Hematopoietic multipotent progenitor cell treated with erythropoietin and hydrocortisone succinate and interleukin-3 and kit ligand, for 15 days (in vitro differentiated cells): ENCODE measurements at regions not wholly inside any gene's neighbourhood (a gene's known extent, or its start where the extent isn't known, plus 50 kb on each side); places are given as distances from the start of the nearest gene placed in this dataset.
"Not testable (repeated sequence)": the region's sequence is repeated elsewhere in the genome, so short reads cannot be mapped to it uniquely, and the experiment has no call there.

Experiments used
- DNase-seq: peaks from one replicate; pipeline ENCODE4 v3.0.0-alpha.2; 2015; ENCODE audit warnings: low spot score

DNA sequence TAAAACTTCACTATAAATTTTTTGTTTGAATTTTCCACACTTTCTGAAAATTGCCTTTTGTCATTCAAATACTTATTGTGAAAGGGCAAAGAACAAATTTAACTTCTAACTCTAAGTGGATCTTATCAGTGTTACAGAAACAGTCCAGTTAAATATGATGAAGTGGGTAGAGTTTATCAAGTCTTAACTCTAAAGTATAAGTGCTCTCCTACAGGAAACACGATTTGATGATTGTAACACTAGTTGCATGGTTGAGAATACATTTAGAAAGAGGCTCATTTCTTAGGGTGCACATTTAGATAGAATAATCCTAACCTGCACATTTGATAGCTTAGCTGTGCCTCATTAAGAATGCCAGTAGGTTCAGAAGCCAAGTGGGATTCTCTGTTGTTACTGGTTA lies 838.3 kb upstream of the ATXN7L3B start:
- no peak for DNase-seq

DNA sequence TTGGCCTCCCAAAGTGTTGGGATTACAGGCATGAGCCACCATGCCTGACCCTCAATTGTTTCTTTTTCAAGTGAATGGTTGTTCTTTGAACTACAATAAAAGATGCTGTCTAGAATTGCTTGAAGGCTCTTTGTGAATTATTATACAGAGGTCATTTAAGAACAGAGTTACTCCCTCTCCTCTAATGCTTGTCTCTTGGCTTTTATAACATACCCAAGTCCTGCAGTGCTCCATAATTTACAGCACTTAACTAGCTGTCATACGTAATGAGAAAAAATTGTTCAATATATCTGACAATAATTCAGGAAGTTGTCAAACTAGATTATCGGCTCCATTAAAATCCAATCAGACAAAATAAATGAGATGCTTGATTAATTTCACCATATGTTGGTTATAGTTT lies 823.0 kb upstream of the ATXN7L3B start:
- DNase-seq, result no peak

DNA sequence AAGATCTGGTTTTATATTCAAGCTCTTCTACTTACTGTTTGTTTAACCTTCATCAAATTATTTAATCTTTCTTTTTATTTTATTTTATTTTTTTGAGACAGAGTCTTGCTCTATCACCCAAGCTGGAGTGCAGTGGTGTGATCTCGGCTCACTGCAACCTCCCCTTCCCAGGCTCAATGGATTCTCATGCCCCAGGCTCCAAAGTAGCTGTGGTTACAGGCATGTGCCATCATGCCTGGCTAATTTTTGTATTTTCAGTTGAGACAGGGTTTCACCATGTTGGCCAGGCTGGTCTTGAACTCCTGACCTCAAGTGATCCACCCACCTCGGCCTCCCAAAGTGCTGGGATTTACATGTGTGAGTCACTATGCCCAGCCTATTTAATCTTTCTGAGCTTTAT lies 821.5 kb upstream of the ATXN7L3B start:
- not testable (repeated sequence) for DNase-seq

DNA sequence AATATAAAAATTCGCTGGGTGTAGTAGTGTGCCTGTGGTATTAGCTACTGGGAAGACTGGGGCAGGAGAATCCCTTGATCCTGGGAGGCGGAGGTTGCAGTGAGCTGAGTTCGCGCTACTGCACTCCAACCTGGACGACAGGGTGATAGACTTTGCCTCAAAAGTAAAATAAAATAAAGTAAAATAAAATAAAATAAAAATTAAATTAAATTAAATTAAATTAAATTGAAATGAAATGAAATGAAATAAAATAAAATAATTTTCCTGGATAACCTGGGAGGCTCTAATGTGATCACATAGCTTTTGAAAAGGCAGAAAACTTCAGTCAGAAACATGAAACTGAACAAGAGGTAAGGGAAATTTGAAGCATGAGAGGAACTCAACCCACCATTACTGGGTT lies 818.4 kb upstream of the ATXN7L3B start:
- DNase-seq, result no peak

DNA sequence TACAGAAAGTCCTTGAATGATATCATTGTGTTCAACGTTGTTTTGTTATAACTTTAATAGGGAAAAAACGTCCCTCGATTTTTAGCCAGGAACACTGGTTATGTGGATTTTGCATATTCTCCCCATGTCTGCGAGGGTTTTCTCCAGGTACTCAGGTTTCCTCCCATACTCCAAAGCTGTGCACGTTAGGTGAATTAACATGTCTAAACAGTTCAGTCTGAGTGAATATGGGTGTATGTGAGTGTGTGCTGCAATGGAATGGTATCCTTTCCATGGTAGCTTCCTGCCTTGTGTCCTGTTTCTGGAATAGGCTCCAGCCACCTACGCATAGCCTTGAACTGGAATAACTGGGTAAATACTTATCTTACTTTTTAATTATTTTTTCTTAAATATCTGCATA lies 810.8 kb upstream of the ATXN7L3B start:
- no peak for DNase-seq

DNA sequence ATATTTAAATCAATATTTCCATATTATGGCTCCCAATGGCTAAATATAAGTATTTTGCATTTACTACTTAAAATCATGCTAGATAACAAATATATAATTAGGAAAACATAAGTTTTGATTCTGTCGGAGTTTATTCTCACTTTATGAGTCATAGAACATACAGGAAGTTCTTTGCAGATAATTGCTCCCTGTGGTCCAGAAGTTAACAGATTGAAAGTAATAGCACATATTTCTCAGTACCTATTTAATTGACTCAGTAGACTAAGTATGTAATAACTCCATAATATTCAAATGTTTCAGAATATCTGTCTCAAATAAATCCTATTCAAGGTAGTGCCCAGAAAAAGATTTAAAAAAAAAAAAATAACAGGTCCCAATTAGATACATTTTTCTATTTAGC lies 806.0 kb upstream of the ATXN7L3B start:
- DNase-seq, result no peak

DNA sequence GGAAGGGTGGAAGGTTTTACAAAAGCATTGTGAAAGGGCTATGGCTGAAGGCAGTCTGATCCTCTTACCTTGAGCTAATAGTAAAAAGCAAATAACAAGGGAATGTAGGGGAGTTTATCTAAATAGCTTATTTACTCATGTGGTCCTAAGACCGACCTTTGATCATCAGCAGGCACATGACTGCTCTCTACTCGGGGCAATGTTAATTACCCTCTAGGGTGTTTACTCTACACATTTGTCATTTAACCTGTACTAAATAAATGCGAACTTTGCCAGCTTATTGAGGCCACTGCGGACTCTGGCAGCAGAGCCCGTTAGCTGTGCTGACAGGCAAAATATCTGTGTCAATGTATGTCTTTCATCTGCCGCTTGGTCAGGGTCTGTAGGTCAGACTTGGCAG lies 768.3 kb upstream of the ATXN7L3B start:
- DNase-seq, result no peak

DNA sequence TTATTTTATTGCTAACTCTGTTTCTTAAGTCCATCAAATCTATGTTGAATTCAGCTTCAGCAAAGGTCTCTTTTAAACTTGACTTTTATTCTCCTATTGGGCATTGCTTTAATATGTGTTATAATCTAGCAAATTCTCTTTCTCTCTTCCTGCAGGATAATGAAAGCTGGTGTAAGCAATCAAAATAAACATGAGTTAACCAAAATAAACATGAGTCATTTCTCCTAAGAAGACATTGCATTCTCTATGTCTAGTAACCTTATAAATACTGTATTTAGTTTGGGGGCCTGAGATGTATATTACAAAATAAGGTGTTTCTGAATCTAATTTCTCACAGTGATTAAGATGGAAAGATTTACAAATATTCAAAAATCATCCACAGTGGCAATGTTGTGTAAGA lies 739.1 kb upstream of the ATXN7L3B start:
- DNase-seq, result no peak

DNA sequence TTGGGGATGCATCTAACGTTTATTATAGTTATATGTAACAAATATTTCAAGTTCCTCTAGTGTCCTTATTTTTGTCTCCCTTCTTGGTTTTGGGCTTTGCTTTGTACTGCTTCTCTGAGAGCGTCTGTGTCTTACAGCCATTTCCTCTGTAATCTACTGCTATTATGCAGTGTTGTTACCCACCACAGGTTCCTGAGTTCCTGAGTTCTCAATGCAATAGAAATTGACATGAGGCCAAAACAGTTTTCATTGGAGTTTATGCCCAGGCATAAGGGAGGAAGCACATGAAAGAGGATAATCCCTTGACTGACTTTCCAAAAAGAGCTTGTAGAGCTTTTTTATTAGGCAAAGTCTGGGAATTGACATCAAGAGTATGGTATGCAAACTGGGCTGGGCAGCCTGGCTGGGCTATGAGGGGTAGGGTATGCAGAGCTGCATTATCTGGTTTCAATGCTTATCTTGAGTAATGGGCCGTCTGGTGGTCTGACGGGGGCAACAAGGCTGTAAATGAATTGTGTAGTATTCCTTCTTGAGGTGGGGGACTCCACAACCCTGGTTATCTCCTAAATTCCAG lies 722.5 kb upstream of the ATXN7L3B start:
- DNase-seq, result no peak

DNA sequence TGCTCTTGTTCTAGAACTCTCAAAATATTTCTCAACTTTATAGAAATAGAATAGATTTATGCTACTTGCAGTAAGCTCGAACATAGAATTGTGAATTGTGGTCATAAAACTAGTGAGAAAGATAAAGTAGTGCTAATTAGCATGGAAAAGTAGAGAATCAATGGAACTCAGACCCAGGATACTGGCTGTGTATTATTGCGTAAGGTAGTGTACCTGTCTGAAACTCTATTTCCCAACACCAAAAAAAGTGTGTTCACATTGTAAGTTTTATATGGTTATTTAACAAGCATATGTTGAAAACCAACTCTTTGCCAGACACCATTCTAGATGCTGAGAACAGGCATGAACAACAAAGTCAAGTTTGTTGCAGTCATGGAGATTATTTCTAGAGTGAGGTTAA lies 720.5 kb upstream of the ATXN7L3B start:
- no peak for DNase-seq

DNA sequence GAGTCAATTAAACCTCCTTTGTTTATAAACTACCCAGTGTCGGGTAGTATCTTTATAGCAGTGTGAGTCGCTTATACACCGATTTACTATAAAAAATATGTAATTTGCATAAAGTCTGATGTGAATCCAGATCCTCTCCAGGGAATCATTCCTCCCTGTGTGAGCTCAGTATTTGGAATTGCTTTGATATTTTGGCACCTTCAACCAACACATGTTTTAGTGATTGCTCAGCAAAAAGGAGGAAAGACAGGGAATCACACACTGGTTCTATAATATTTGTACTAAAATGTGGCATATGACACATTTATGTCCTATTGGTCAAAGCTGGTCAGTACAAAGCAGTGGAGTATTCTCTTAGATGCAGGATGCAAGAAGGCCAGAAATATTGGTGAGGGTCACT lies 703.9 kb upstream of the ATXN7L3B start:
- no peak for DNase-seq

DNA sequence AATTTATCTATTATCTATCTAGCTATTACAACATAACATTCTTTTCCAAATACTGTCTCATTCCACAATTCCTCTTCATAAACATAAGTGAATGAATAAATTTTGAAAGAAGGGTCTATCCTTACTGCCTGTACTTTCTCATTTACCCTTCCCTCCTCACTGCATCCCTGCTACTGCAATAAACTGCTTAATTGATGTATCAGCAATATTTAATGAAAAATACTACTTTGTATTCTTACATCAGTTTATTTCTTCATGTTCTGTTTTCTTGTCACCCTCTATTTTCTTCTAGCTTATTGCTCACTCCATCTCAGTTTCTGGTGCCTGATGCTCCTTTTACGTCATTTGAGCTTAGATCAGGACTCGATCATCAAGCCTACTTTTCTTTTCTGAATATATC lies 695.7 kb upstream of the ATXN7L3B start:
- DNase-seq, result no peak

DNA sequence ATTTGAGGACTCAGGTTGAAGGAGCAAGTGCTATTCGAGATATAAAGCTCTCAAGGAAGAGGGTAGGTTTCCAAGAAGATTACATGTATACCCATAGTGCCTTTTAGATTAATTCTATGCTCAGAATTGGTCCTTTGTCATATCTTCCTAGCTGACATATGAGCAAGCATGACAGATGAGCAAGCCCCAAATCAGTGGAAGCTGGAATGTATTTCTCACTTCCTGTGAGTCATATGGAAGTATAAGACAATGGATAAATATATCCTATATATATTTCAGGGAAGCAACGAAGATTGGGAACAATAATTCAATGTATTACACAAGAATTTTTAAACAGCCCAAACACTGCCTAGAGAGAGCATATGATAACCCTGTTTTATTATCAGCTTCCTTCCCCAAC lies 674.1 kb upstream of the ATXN7L3B start:
- no peak for DNase-seq

DNA sequence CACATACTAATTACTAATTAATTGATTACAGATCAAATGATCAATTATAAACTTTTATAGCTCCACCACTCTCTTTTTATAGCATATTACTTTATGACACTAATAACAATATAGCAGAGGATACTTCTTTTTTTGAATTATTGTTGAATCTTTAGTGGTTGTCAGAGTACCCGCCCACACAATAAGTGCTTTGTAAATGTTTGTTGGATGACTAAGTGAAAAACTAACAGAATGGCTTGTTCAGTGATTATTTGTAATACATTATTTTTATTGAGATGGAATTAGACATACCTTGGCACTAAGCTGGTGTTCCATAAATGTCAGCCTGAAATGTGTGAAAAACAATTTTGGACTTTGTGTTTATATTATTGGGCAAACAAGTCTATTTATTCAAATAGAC lies 670.5 kb upstream of the ATXN7L3B start:
- no peak for DNase-seq

DNA sequence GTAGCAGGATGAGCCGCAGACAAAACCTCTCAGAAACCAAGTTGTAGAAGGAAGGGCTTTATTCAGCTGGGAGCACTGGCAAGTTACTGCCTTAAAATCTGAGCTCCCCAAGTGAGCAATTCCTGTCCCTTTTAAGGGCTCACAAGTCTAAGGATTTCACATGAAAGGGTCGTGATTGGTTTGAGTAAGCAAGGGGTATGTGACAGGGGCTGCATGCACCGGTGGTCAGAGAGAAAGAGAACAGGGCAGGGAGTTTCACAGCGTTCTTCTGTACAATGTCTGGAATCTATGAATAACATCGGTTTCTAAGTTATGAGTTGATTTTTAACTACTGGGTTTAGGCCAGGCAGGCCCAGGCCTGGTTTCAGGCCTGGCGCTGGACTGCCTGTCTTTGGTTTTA lies 660.3 kb upstream of the ATXN7L3B start:
- DNase-seq, result not testable (repeated sequence)

DNA sequence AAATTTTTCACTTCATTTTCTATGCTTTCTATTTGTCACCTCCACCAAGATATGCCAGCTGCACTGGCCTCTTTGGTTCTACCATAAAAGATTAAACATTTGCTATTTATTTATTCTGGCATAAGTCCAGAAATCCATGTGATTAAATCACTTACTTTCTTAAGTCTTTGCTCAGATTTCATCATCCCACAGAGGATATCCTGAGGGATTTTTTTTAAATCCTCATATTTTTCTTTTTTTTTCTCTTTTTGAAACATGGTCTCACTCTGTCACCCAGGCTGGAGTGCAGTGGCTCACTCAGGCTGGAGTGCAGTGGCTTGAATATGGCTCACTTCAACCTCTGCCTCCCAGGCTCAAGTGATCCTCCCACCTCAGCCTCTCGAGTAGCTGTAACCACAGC lies 645.4 kb upstream of the ATXN7L3B start:
- DNase-seq, result no peak

DNA sequence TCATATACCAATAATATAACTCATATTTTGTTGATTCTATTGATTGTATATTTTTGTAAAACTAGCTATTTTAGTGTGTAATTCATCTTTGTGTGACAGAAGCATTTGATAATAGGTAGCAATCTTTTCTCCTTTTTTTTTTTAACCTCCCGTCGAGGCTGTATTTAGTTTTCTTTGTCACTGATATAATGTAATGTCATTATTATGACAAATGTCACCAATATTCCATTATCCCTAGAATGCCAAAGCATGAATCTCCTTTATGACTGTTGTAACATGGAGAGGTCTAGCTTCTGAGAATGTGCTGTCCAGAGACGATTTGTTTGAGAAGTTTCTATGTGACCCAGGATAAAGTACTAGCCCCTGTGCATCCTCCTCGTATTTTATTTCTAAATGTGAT lies 639.0 kb upstream of the ATXN7L3B start:
- no peak for DNase-seq

DNA sequence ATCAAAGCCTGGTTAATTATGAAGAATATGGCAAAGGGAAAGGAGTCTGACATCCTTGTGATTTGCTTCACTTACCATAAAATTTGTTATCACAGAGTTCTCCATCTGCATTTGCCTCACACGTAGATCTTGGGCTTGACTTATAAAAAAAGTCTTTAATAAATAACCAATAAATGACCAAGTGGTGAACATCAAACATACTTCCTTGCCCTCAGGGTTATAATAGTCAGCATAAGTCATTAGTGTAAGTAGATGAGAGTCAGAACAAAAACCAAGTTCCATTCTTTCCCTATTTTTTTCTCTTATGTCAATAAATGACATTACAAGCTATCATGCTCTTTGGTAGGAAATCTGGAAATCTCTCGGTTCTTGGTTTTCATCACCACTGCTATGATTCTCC lies 635.4 kb upstream of the ATXN7L3B start:
- no peak for DNase-seq

DNA sequence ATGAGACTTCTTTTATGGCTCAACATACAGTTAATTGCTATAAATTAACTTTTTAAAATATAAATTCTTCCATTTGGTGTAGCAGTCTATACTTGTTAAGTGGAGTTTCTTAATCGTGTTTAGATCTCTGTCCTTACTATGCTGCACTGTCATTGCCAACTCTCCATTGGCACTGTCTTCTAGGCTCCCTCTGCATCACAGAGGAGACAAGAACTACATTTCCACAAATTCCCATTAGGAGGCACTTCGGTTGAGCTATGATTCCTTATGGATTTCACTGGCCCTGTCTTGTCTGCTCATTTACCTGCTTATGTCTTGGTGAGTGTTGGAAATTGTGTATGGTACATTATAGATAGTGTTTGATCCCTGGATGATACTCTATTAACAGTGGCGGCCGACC lies 630.9 kb upstream of the ATXN7L3B start:
- no peak for DNase-seq

DNA sequence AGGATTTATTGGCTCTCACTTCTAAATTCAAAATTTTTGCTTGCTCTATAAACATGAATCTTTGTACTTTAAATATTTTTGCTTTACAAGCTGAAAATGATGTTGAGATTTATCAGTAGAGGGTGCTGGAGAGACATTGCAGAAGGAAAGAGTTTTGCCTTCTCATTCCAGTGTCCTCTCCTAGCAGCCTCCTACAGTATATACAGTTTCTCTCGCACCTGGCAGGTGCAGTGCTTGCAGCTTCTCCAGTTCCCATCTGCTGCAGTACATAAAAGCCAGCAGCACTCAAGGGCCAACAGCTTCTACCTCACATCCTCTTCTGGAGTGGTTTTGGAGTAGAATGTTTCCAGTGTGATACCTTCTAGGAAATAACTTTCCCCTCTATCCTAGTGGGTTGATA lies 601.8 kb upstream of the ATXN7L3B start:
- no peak for DNase-seq

DNA sequence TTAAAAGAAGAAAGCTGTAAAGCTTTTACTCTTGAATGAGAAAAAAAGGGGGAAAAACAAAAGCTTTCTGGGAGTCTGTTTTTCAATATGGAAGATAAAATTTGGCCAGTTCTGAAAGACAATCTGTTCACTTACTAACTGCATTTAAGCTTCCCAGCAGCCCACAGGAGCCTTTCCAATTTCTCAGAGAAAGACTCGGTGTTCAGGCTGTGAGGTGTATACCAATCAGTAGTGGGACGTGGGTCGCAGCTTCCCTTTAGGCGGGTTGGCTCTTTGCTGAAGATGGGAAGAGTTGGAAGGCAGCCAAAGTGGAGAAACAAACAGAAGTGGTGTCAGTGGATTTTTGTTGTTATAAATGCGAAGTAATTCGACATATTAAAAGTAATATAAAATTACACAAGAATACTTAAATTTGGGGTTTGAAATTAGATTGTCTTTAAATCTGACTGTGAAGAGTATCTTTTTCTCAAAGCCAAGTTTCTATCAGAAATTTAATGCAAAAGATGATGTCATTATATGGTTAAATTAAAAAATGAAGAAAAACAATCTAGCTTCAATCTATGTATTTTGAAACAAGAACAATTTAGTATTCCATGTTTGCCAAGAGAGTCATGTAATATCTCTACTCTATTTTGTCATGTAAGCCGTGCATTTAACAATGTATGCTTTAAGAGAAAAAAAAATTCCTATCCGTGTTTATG lies 590.2 kb upstream of the ATXN7L3B start:
- DNase-seq, result no peak

DNA sequence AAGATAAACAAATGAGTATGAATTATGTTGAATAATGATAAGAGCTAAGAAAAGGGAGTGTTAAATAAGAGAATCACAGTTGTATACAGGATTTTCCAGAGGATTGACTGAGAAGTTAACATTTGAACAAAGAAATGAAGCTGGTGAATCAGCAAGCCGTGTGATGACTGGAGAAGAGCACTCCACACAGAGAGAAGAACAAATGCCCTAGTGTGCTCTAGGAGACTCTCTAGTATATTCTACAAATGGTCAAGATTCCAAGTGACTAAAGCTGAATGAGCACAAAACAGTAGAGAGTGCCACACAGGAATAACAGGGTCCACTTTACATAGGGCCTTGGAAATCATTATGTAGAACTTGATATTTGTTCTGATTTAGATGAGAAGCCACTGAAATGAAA lies 587.1 kb upstream of the ATXN7L3B start:
- DNase-seq, result no peak

DNA sequence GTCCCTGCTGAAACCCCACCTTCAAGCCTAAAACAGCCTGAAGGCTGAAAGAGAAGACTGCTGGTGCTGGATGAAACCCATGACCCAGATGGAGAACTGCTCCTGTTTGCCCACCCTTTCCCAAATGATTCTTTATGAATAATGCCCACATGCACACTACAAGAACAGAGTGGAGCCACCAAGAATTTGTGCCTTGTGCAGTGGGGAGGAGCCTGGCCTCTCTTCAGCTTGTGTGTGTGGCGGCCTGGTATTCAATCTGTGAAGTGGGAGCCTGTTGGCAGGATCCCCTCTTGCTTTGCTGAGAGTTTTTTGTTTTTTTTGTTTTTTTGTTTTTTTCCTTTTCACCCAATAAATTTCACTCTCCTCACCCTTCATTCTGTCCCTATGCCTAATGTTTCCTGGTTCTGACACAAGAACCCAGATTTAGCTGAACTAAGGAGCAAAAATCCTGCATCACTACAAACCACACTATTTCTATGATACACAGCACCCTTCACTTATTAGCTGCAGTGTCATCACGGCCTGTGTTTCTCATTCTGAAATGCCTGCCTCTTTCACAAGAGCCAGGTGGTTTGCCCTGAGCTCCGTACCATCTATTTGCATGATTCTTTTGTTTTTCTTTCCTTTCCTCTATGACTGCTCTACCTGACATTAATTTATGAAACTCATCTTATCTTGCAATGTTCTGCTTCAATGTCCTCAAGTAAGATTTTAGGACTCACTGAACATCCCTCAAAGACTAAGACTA lies 585.5 kb upstream of the ATXN7L3B start:
- no peak for DNase-seq

DNA sequence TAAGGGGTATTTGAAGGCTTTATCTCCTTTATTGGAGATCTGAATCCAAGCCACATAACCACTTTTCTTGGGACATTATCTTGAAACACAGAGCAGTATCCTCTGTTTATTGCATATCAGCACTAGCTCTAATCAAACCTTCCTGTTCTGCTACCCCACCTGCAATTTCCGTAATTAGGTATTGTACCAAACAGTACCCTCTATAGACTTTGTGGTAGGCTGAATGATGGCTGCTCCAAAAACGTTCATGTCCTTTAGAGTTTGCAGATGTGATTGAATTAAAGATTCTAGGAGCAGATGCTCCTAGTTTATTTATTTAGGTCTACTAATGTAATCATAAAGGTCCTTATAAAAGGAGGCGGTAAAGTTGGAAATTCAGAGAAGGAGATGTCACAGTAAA lies 573.0 kb upstream of the ATXN7L3B start:
- no peak for DNase-seq
